Hepatocyte (in vitro differentiated cells): ENCODE measurements at regions not wholly inside any gene's neighbourhood (a gene's known extent, or its start where the extent isn't known, plus 50 kb on each side); places are given as distances from the start of the nearest gene placed in this dataset.

Experiments
- EZH2 ChIP-seq: fragments of 200-600 bp; sonication (generic); IDR thresholded peaks from 2 replicates; pipeline ENCODE4 v1.6.1; 2016; ENCODE audit warnings: antibody characterized with exemption, mild to moderate bottlenecking, borderline replicate concordance
- TF ChIP-seq, protein P1 (sequence below): fragments of 200-600 bp; sonication (generic); IDR thresholded peaks from 2 replicates; pipeline ENCODE4 v1.5.1; 2016; ENCODE audit warnings: antibody characterized with exemption, mild to moderate bottlenecking; ENCODE audit not compliant: poor library complexity

GRCh38 chr10:35819736-35820135 is 177.6 kb upstream of the FZD8 start:
- TF ChIP-seq, protein P1, sequence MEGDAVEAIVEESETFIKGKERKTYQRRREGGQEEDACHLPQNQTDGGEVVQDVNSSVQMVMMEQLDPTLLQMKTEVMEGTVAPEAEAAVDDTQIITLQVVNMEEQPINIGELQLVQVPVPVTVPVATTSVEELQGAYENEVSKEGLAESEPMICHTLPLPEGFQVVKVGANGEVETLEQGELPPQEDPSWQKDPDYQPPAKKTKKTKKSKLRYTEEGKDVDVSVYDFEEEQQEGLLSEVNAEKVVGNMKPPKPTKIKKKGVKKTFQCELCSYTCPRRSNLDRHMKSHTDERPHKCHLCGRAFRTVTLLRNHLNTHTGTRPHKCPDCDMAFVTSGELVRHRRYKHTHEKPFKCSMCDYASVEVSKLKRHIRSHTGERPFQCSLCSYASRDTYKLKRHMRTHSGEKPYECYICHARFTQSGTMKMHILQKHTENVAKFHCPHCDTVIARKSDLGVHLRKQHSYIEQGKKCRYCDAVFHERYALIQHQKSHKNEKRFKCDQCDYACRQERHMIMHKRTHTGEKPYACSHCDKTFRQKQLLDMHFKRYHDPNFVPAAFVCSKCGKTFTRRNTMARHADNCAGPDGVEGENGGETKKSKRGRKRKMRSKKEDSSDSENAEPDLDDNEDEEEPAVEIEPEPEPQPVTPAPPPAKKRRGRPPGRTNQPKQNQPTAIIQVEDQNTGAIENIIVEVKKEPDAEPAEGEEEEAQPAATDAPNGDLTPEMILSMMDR, result no peak
- TF ChIP-seq EZH2, result no peak
